ENCODE measurements at regions not wholly inside any gene's neighbourhood (a gene's known extent, or its start where the extent isn't known, plus 50 kb on each side); places are given as distances from the start of the nearest gene placed in this dataset.

DNA sequence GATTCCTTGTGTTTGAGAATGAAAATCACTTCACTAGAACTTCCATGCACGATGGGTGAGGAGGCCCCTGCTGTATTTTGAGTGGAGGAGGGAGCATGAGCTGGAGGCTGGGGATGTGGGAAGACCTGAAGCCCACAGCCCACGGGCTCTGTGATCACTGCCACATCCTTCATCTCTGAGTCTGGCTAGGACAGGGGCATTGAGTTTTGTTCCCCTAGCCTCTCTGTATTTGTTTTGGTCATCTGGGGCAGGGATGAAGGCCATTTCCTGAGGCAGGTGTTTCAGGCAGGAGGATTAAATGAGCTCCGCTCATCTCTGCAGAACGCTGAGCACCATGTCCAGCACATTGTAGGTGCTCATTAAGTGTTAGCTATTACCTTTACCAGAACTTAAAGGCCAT, 293.6 kb downstream of the GLRX3 start:
- DNase-seq (ENCODE audit: low spot score) = no peak

- no peak for DNase-seq (ENCODE audit: low spot score)
These were observed 294.1 kb downstream of the GLRX3 start for GRCh38 chr10:130430291-130430690.

GRCh38 chr10:130430852-130431704, 294.9 kb downstream of the GLRX3 start:
- no peak for DNase-seq (ENCODE audit: low spot score)

- no peak for DNase-seq (ENCODE audit: low spot score)
These were observed 296.1 kb downstream of the GLRX3 start for GRCh38 chr10:130432271-130432670.

GRCh38 chr10:130432850-130433249, 296.7 kb downstream of the GLRX3 start:
- DNase-seq (ENCODE audit: low spot score) = no peak

- DNase-seq (ENCODE audit: low spot score) = no peak
These were observed 298.5 kb downstream of the GLRX3 start for GRCh38 chr10:130434446-130435385.

- no peak for DNase-seq (ENCODE audit: low spot score)
These were observed 299.8 kb downstream of the GLRX3 start for GRCh38 chr10:130435961-130436360.

DNA sequence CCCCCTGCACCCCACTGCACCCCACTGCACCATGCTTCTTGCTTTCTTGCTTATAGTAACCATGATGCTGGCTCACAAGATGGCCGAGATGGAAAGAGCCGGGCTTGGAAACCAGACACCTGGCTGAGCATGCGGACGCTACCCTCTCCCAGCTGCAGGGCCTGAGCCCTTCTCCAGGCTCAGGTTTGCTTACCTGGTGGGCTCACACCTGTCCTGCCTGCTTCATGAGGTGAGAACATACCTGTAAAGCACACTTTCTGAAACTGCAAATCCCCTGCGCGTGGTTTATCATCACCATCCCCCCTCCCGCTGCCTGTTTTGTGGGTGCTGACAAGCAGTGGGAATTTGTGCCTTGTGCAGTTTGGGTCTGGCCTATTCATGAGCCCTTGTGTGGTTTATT, 302.7 kb downstream of the GLRX3 start:
- no peak for DNase-seq (ENCODE audit: low spot score)

- DNase-seq (ENCODE audit: low spot score) = no peak
These were observed 303.6 kb downstream of the GLRX3 start for GRCh38 chr10:130439766-130440165.

DNA sequence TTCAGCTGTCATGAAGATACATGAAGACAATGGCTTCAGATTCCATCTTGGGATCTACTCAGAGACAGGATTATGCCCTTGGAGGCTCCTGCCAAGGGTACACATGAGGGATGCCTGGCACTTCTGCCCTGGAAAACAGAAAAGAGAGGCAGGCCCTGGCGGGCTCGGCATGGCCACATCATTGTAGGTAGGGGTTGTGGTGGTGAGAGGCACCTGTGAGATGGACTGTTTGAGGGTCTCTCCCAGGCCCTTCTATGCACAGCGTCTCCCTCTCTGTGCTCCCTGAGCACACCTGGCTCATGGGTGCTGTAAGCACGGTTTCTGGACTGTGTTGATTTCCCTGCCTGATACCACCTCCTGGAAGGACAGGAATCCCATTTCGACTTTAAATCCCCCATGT, 304.3 kb downstream of the GLRX3 start:
- DNase-seq (ENCODE audit: low spot score) = no peak

DNA sequence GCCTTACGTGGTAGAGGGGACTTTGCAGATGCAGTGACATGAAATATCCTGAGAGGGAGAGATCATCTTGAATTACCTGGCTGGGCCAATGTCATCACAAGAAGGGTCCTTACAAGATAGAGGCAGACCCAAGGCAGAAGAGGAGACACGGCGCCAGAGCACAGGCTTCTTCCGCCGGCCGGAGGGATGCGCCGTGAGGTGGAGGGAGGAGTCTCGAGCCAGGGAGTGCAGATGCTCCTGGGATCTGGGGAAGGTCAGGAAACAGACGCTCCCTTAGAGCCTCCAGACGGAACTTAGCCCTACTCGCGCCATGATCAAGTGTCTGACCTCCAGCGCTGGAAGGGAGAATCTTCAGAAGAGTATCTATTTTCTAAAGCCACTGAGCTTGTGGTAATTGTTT, 304.8 kb downstream of the GLRX3 start:
- no peak for DNase-seq (ENCODE audit: low spot score)

GRCh38 chr10:130443066-130443465, 306.9 kb downstream of the GLRX3 start:
- no peak for DNase-seq (ENCODE audit: low spot score)

- DNase-seq (ENCODE audit: low spot score) = no peak
These were observed 317.0 kb downstream of the GLRX3 start for GRCh38 chr10:130453036-130453720.

GRCh38 chr10:130453721-130454542, 317.7 kb downstream of the GLRX3 start:
- DNase-seq (ENCODE audit: low spot score) = no peak

GRCh38 chr10:130454543-130455000, 318.4 kb downstream of the GLRX3 start:
- no peak for DNase-seq (ENCODE audit: low spot score)

GRCh38 chr10:130455111-130455695, 319.0 kb downstream of the GLRX3 start:
- DNase-seq (ENCODE audit: low spot score) = no peak

GRCh38 chr10:130455791-130456190, 319.6 kb downstream of the GLRX3 start:
- no peak for DNase-seq (ENCODE audit: low spot score)

DNA sequence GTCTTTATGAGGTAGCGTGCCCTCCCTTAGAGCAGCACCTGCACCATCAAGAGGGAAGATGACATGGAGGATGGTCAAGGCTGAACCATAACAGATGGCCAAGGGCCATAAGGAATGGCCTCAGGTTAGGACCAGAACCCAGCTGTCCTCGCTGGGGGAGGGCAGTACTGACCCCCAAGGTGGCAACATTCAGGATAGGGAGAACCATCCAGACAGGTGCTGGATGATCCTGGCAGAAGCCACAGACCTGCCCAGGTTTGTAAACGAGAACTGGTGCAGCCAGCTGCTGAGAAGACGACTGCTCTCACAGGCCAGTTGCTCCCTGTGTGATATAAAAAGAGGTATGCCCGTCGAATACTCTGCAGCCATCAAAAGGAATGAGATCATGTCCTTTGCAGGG, 320.4 kb downstream of the GLRX3 start:
- DNase-seq (ENCODE audit: low spot score) = no peak

- no peak for DNase-seq (ENCODE audit: low spot score)
These were observed 322.3 kb downstream of the GLRX3 start for GRCh38 chr10:130458509-130458908.

DNA sequence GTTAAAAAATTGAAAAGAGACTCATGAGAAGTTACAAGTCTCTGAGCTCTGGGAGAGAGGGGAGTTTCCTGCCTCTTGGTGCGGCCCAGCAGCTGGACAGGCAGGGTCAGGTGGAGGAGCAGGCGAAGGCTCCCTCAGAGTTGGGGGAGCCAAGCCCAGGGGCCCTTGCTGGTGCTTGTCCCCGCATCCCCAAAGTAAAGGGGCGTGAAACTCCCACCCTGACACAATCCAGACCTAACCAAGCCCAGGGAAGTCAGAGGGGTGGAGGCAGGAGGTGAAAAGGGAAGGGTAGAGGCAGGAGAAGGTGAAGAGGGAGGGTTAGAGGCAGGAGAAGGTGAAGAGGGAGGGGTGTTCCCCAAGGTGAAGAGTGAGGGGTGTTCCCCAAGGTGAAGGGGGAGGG, 322.8 kb downstream of the GLRX3 start:
- no peak for DNase-seq (ENCODE audit: low spot score)

Measured in umbilical cord (tissue), 1 donor.